ENCODE measurements at regions not wholly inside any gene's neighbourhood (a gene's known extent, or its start where the extent isn't known, plus 50 kb on each side); places are given as distances from the start of the nearest gene placed in this dataset.

- no peak for TF ChIP-seq EZH2 (IDR thresholded peaks at IDR 0.05; ENCODE audit: borderline replicate concordance, insufficient read depth, low read length, poor library complexity, severe bottlenecking)
- Histone ChIP-seq H3K36me3 (ENCODE audit: insufficient read depth, low read length) (no peaks in the 10 kb centered on the region), H3K9ac (ENCODE audit: low read length) (peak overlapping the region; percentile 47), H3F3A (ENCODE audit: insufficient read depth, low read length, poor library complexity, severe bottlenecking) (no peaks in the 10 kb centered on the region), H4K20me1 (ENCODE audit: insufficient read depth) (no peaks in the 10 kb centered on the region), H2AFZ (ENCODE audit: low read depth, low read length) (no peak overlapping the region), H3K9me2 (ENCODE audit: insufficient read depth, low read length) (no peaks in the 10 kb centered on the region), H3K79me2 (replicated peaks; ENCODE audit: insufficient read depth, low read length) (no peaks in the 10 kb centered on the region), H3K27me3 (ENCODE audit: insufficient read depth, low read depth, low read length) (no peaks in the 10 kb centered on the region), H3K9me3 (ENCODE audit: low read length) (no peaks in the 10 kb centered on the region), H3K4me2 (ENCODE audit: low read length) (peak overlapping the region; percentile 17), H3K4me3 (ENCODE audit: low read length) (peak overlapping the region; percentile 42), H3K27ac (ENCODE audit: low read length) (peak overlapping the region; percentile 85)
Measured at GRCh38 chr1:50278961-50279360, 144.3 kb downstream of the DMRTA2 start.

- H4K20me1 ChIP-seq (ENCODE audit: insufficient read depth): no peaks in the 10 kb centered on the region
- H3K27ac ChIP-seq (ENCODE audit: low read length): peak overlapping the region; percentile 85
- no peaks in the 10 kb centered on the region for H3K27me3 ChIP-seq (ENCODE audit: insufficient read depth, low read depth, low read length)
- no peaks in the 10 kb centered on the region for H3K9me3 ChIP-seq (ENCODE audit: low read length)
- peak overlapping the region; percentile 42 for H3K4me3 ChIP-seq (ENCODE audit: low read length)
- H3F3A ChIP-seq (ENCODE audit: insufficient read depth, low read length, poor library complexity, severe bottlenecking): no peaks in the 10 kb centered on the region
- peak overlapping the region; percentile 17 for H3K4me2 ChIP-seq (ENCODE audit: low read length)
- H3K79me2 ChIP-seq (replicated peaks; ENCODE audit: insufficient read depth, low read length): no peaks in the 10 kb centered on the region
- H2AFZ ChIP-seq (ENCODE audit: low read depth, low read length): no peak overlapping the region
- peak overlapping the region; percentile 47 for H3K9ac ChIP-seq (ENCODE audit: low read length)
- TF ChIP-seq EZH2 (IDR thresholded peaks at IDR 0.05; ENCODE audit: borderline replicate concordance, insufficient read depth, low read length, poor library complexity, severe bottlenecking) (no peak), EP300 (conservative IDR thresholded peaks at IDR 0.05; ENCODE audit: poor library complexity, severe bottlenecking) (peak; percentile 94), SMC3 (conservative IDR thresholded peaks at IDR 0.05; ENCODE audit: poor library complexity) (no peak), TAF1 (IDR thresholded peaks at IDR 0.05; ENCODE audit: low read depth) (no peak), REST (IDR thresholded peaks at IDR 0.05; ENCODE audit: borderline replicate concordance) (peak; percentile 99), RAD21 (conservative IDR thresholded peaks at IDR 0.05) (peak; percentile 36), POLR2AphosphoS5 (IDR thresholded peaks at IDR 0.05) (peak; percentile 72)
- no peaks in the 10 kb centered on the region for H3K9me2 ChIP-seq (ENCODE audit: insufficient read depth, low read length)
- no peaks in the 10 kb centered on the region for H3K36me3 ChIP-seq (ENCODE audit: insufficient read depth, low read length)
Measured at GRCh38 chr1:50278410-50278809, 144.8 kb downstream of the DMRTA2 start.

- Histone ChIP-seq H3K9me3 (ENCODE audit: low read length) (no peaks in the 10 kb centered on the region), H3K4me3 (ENCODE audit: low read length) (no peak overlapping the region), H3F3A (ENCODE audit: insufficient read depth, low read length, poor library complexity, severe bottlenecking) (no peaks in the 10 kb centered on the region), H4K20me1 (ENCODE audit: insufficient read depth) (no peaks in the 10 kb centered on the region), H3K9me2 (ENCODE audit: insufficient read depth, low read length) (no peaks in the 10 kb centered on the region), H2AFZ (ENCODE audit: low read depth, low read length) (no peak overlapping the region), H3K36me3 (ENCODE audit: insufficient read depth, low read length) (no peaks in the 10 kb centered on the region), H3K27me3 (ENCODE audit: insufficient read depth, low read depth, low read length) (no peaks in the 10 kb centered on the region), H3K79me2 (replicated peaks; ENCODE audit: insufficient read depth, low read length) (no peaks in the 10 kb centered on the region), H3K9ac (ENCODE audit: low read length) (peak overlapping the region; percentile 15), H3K27ac (ENCODE audit: low read length) (peak overlapping the region; percentile 85), H3K4me2 (ENCODE audit: low read length) (no peak overlapping the region)
- no peak for TF ChIP-seq TAF1 (IDR thresholded peaks at IDR 0.05; ENCODE audit: low read depth)
- no peak for TF ChIP-seq MXI1 (conservative IDR thresholded peaks at IDR 0.05; ENCODE audit: poor library complexity, severe bottlenecking)
- TF ChIP-seq RAD21 (conservative IDR thresholded peaks at IDR 0.05): no peak
- TF ChIP-seq REST (IDR thresholded peaks at IDR 0.05; ENCODE audit: borderline replicate concordance): no peak
- TF ChIP-seq SMC3 (conservative IDR thresholded peaks at IDR 0.05; ENCODE audit: poor library complexity): no peak
- TF ChIP-seq EP300 (conservative IDR thresholded peaks at IDR 0.05; ENCODE audit: poor library complexity, severe bottlenecking): no peak
- TF ChIP-seq CTCF (IDR thresholded peaks at IDR 0.05; ENCODE audit: poor library complexity, severe bottlenecking): no peak
- no peak for TF ChIP-seq POLR2AphosphoS5 (IDR thresholded peaks at IDR 0.05)
- TF ChIP-seq EZH2 (IDR thresholded peaks at IDR 0.05; ENCODE audit: borderline replicate concordance, insufficient read depth, low read length, poor library complexity, severe bottlenecking): no peak
Measured at GRCh38 chr1:50275566-50275965, 147.7 kb downstream of the DMRTA2 start.
